Kidney (tissue), 13 donors: ENCODE measurements at regions not wholly inside any gene's neighbourhood (a gene's known extent, or its start where the extent isn't known, plus 50 kb on each side); places are given as distances from the start of the nearest gene placed in this dataset.

Experiments
- DNase-seq, 5 donors: peaks; one replicate each; pipeline ENCODE4 v3.0.0-alpha.2; 2013 to 2020
- FAIRE-seq: peaks from 2 replicates; lab custom pipeline; 2012; peaks lifted over from hg19 to GRCh38; lab: Jason Lieb, UNC
- H3K27ac ChIP-seq, 2 donors: one replicate each; pipeline ENCODE4 v1.7.0; 2013; ENCODE audit warnings: low read depth in 2 of 2, low read length in 2 of 2, inconsistent platforms in 1 of 2
- H3K27me3 ChIP-seq: one replicate; pipeline ENCODE4 v1.7.1; 2013; ENCODE audit warnings: low read length, inconsistent platforms; ENCODE audit not compliant: control insufficient read depth, insufficient read depth
- H3K36me3 ChIP-seq, 3 donors: one replicate each; pipeline versions ENCODE4 v1.7.0 to v1.7.1; 2013; ENCODE audit warnings: low read length in 3 of 3, control low read depth in 1 of 3, inconsistent platforms in 1 of 3; ENCODE audit not compliant: insufficient read depth in 3 of 3, control insufficient read depth in 2 of 3
- H3K4me1 ChIP-seq, 3 donors: one replicate each; pipeline versions ENCODE4 v1.7.0 to v1.7.1; 2013; ENCODE audit warnings: low read length in 3 of 3, inconsistent platforms in 1 of 3, low read depth in 1 of 3; ENCODE audit not compliant: control insufficient read depth in 2 of 3, insufficient read depth in 2 of 3
- H3K4me3 ChIP-seq, 3 donors: one replicate each; pipeline versions ENCODE4 v1.7.0 to v1.8.1; 2013; ENCODE audit warnings: low read length in 3 of 3, control low read depth in 1 of 3, inconsistent platforms in 1 of 3
- H3K9ac ChIP-seq, 3 donors: one replicate each; pipeline versions ENCODE4 v1.7.0 to v1.7.1; 2013; ENCODE audit warnings: low read length in 3 of 3, control low read depth in 1 of 3, inconsistent platforms in 1 of 3
- H3K9me3 ChIP-seq, 3 donors: one replicate each; pipeline versions ENCODE4 v1.7.0 to v1.7.1; 2013; ENCODE audit warnings: low read length in 3 of 3, control low read depth in 1 of 3, inconsistent platforms in 1 of 3; ENCODE audit not compliant: control insufficient read depth in 2 of 3, insufficient read depth in 1 of 3
- CTCF ChIP-seq: IDR thresholded peaks from 3 replicates; pipeline ENCODE4 v1.5.1; 2012; ENCODE audit warnings: mild to moderate bottlenecking, moderate library complexity, borderline replicate concordance; ENCODE audit not compliant: insufficient read depth; ENCODE audit errors: extremely low read depth
- intact Hi-C: fragments of 100-400 bp; cut with DNase I; formaldehyde crosslinking; loops from one replicate; pipeline ENCODE4 v1.11.1; 2022
- donor health status: control.
- donor health status: control.
- donor health status: control.
- donor health status: control.
- donor health status: control.
- donor health status: DM: yes; HTN: yes; CAD: no.
- donor health status: Normal renal cell carcinoma (clear cell type).

- peaks cover 0 to 3% (median 0%) of the 10 kb centered on the region in 3 donors for H3K9me3 ChIP-seq
- no peak overlapping the region for H3K4me3 ChIP-seq
- no peak overlapping the region for H3K9ac ChIP-seq
- no peak overlapping the region for H3K27ac ChIP-seq
- no peak for DNase-seq
- H3K4me1 ChIP-seq, result no peaks in the 10 kb centered on the region
- TF ChIP-seq CTCF, result no peak
- intact Hi-C loops, result no loop called here
- FAIRE-seq, result no peak
- H3K27me3 ChIP-seq, result no peaks in the 10 kb centered on the region
- no peaks in the 10 kb centered on the region for H3K36me3 ChIP-seq
Measured at GRCh38 chr5:71982717-71983395, 124.4 kb upstream of the MAP1B start.

- Histone ChIP-seq H3K27me3 (no peaks in the 10 kb centered on the region), H3K9ac (no peak overlapping the region), H3K27ac (no peak overlapping the region), H3K4me3 (no peak overlapping the region), H3K36me3 (no peaks in the 10 kb centered on the region), H3K4me1 (no peaks in the 10 kb centered on the region), H3K9me3 (peaks cover 0 to 3% (median 0%) of the 10 kb centered on the region in 3 donors)
- intact Hi-C loops, result no loop called here
- TF ChIP-seq CTCF, result no peak
- DNase-seq (no peak), FAIRE-seq (no peak)
Measured at GRCh38 chr5:71986101-71986500, 121.2 kb upstream of the MAP1B start.

GRCh38 chr5:71988808-71989207 is 118.5 kb upstream of the MAP1B start:
- FAIRE-seq (no peak), DNase-seq (peak in 1 of 5 donors; percentile 3)
- intact Hi-C loops, result no loop called here
- H3K9ac ChIP-seq, result no peak overlapping the region
- H3K27ac ChIP-seq, result no peak overlapping the region
- no peaks in the 10 kb centered on the region for H3K36me3 ChIP-seq
- no peak overlapping the region for H3K4me3 ChIP-seq
- no peaks in the 10 kb centered on the region for H3K4me1 ChIP-seq
- TF ChIP-seq CTCF, result no peak
- no peaks in the 10 kb centered on the region for H3K9me3 ChIP-seq
- no peaks in the 10 kb centered on the region for H3K27me3 ChIP-seq

- Histone ChIP-seq H3K4me3 (no peak overlapping the region), H3K27ac (no peak overlapping the region), H3K9me3 (no peaks in the 10 kb centered on the region), H3K9ac (no peak overlapping the region), H3K36me3 (no peaks in the 10 kb centered on the region), H3K4me1 (no peaks in the 10 kb centered on the region), H3K27me3 (no peaks in the 10 kb centered on the region)
- DNase-seq (no peak), FAIRE-seq (no peak)
- no peak for TF ChIP-seq CTCF
- intact Hi-C loops, result no loop called here
Measured at GRCh38 chr5:71993600-71993999, 113.7 kb upstream of the MAP1B start.
